ENCODE measurements at regions not wholly inside any gene's neighbourhood (a gene's known extent, or its start where the extent isn't known, plus 50 kb on each side); places are given as distances from the start of the nearest gene placed in this dataset.

- TF ChIP-seq CTCF (conservative IDR thresholded peaks at IDR 0.05; ENCODE audit: control insufficient read depth, insufficient read depth, low read depth, low read length): no peak
Observed at GRCh38 chr2:8138525-8138922, 543.3 kb upstream of the ID2 start.

GRCh38 chr2:8138923-8139667 is 542.8 kb upstream of the ID2 start:
- no peak overlapping the region for H3K4me3 ChIP-seq (ENCODE audit: control insufficient read depth, low read depth, low read length)
- peak; percentile 94 for DNase-seq (ENCODE audit: low read depth)
- no peak for TF ChIP-seq CTCF (conservative IDR thresholded peaks at IDR 0.05; ENCODE audit: control insufficient read depth, insufficient read depth, low read depth, low read length)

More at GRCh38 chr2:8138525-8138922, 543.3 kb upstream of the ID2 start:
- no peak for DNase-seq (ENCODE audit: low read depth)
- no peak overlapping the region for H3K4me3 ChIP-seq (ENCODE audit: control insufficient read depth, low read depth, low read length)

GRCh38 chr2:8139668-8140200 is 542.1 kb upstream of the ID2 start:
- no peak for TF ChIP-seq CTCF (conservative IDR thresholded peaks at IDR 0.05; ENCODE audit: control insufficient read depth, insufficient read depth, low read depth, low read length)
- no peak for DNase-seq (ENCODE audit: low read depth)

GRCh38 chr2:8141079-8141707 is 540.7 kb upstream of the ID2 start:
- DNase-seq (ENCODE audit: low read depth): no peak
- no peak overlapping the region for H3K4me3 ChIP-seq (ENCODE audit: control insufficient read depth, low read depth, low read length)
- TF ChIP-seq CTCF (conservative IDR thresholded peaks at IDR 0.05; ENCODE audit: control insufficient read depth, insufficient read depth, low read depth, low read length): no peak

More at GRCh38 chr2:8139668-8140200, 542.1 kb upstream of the ID2 start:
- H3K4me3 ChIP-seq (ENCODE audit: control insufficient read depth, low read depth, low read length): no peak overlapping the region

GRCh38 chr2:8141780-8142179 is 540.1 kb upstream of the ID2 start:
- TF ChIP-seq CTCF (conservative IDR thresholded peaks at IDR 0.05; ENCODE audit: control insufficient read depth, insufficient read depth, low read depth, low read length): no peak
- DNase-seq (ENCODE audit: low read depth): no peak
- no peak overlapping the region for H3K4me3 ChIP-seq (ENCODE audit: control insufficient read depth, low read depth, low read length)

GRCh38 chr2:8142461-8142860 is 539.4 kb upstream of the ID2 start:
- H3K4me3 ChIP-seq (ENCODE audit: control insufficient read depth, low read depth, low read length): no peak overlapping the region
- peak; percentile 83 for DNase-seq (ENCODE audit: low read depth)
- no peak for TF ChIP-seq CTCF (conservative IDR thresholded peaks at IDR 0.05; ENCODE audit: control insufficient read depth, insufficient read depth, low read depth, low read length)

Measured in fibroblast of mammary gland (primary cell).